HG03469 (cell line): ENCODE measurements at regions not wholly inside any gene's neighbourhood (a gene's known extent, or its start where the extent isn't known, plus 50 kb on each side); places are given as distances from the start of the nearest gene placed in this dataset.
"Not testable (repeated sequence)": the region's sequence is repeated elsewhere in the genome, so short reads cannot be mapped to it uniquely, and the experiment has no call there.

ENCODE experiments used
- ATAC-seq: cut with Tn5 transposase; IDR thresholded peaks from one replicate; pipeline ENCODE4 v1.9.1; 2021; ENCODE audit warnings: mild to moderate bottlenecking, moderate library complexity, moderate number of reproducible peaks; ENCODE audit not compliant: unreplicated experiment

- no peak for ATAC-seq
These were observed 255.1 kb downstream of the MAP2K6 start for GRCh38 chr17:69669441-69670178.

- no peak for ATAC-seq
These were observed 258.4 kb downstream of the MAP2K6 start for GRCh38 chr17:69672924-69673323.

- no peak for ATAC-seq
These were observed 262.6 kb downstream of the MAP2K6 start for GRCh38 chr17:69677130-69677529.

- no peak for ATAC-seq
These were observed 263.7 kb downstream of the MAP2K6 start for GRCh38 chr17:69678206-69678605.

GRCh38 chr17:69679829-69680228, 265.3 kb downstream of the MAP2K6 start:
- ATAC-seq: no peak

- ATAC-seq: no peak
These were observed 269.8 kb downstream of the MAP2K6 start for GRCh38 chr17:69684251-69684650.

- not testable (repeated sequence) for ATAC-seq
These were observed 270.7 kb downstream of the MAP2K6 start for GRCh38 chr17:69685150-69685549.

GRCh38 chr17:69690531-69690930, 276.0 kb downstream of the MAP2K6 start:
- no peak for ATAC-seq

GRCh38 chr17:69692171-69692570, 277.7 kb downstream of the MAP2K6 start:
- no peak for ATAC-seq

GRCh38 chr17:69695646-69696045, 281.1 kb downstream of the MAP2K6 start:
- ATAC-seq: no peak

GRCh38 chr17:69696650-69697049, 282.2 kb downstream of the MAP2K6 start:
- ATAC-seq: no peak

GRCh38 chr17:69698352-69698751, 283.9 kb downstream of the MAP2K6 start:
- not testable (repeated sequence) for ATAC-seq

- no peak for ATAC-seq
These were observed 287.6 kb downstream of the MAP2K6 start for GRCh38 chr17:69702078-69702477.

- ATAC-seq: no peak
These were observed 289.3 kb downstream of the MAP2K6 start for GRCh38 chr17:69703751-69704150.

GRCh38 chr17:69704935-69705334, 290.4 kb downstream of the MAP2K6 start:
- no peak for ATAC-seq

- no peak for ATAC-seq
These were observed 291.6 kb downstream of the MAP2K6 start for GRCh38 chr17:69706127-69706526.

GRCh38 chr17:69709441-69709840, 294.9 kb downstream of the MAP2K6 start:
- no peak for ATAC-seq

GRCh38 chr17:69710926-69711325, 296.4 kb downstream of the MAP2K6 start:
- ATAC-seq: no peak

- ATAC-seq: no peak
These were observed 297.0 kb downstream of the MAP2K6 start for GRCh38 chr17:69711541-69711940.

GRCh38 chr17:69712801-69713311, 298.4 kb downstream of the MAP2K6 start:
- no peak for ATAC-seq

- no peak for ATAC-seq
These were observed 299.3 kb downstream of the MAP2K6 start for GRCh38 chr17:69713815-69714214.

GRCh38 chr17:69714669-69715068, 300.2 kb downstream of the MAP2K6 start:
- ATAC-seq: no peak

GRCh38 chr17:69715656-69716055, 301.2 kb downstream of the MAP2K6 start:
- ATAC-seq: no peak
